ENCODE measurements at regions not wholly inside any gene's neighbourhood (a gene's known extent, or its start where the extent isn't known, plus 50 kb on each side); places are given as distances from the start of the nearest gene placed in this dataset.

DNA sequence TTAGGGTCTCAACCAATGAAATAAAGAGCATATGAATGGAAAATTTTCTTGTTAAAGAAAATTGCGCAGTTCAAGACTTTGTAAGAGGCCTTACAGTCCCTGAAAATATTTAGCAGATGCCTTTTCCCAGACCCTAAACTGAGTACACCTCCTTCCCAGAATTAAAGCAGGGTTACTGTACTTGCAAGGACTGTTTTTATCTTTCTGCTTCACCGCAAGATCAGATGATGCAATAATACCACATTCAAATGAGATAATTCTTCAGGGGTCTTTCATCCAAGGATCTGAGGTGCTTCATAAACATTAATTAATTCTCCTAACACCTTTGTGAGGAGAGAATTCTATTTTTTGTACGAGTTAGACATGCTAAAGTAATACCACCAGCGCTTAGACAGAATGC is 1071.8 kb upstream of the PIK3C3 start:
- Histone ChIP-seq H3K4me2 (ENCODE audit: low read length) (no peak overlapping the region), H3K9ac (ENCODE audit: low read length) (no peak overlapping the region), H3K9me3 (ENCODE audit: insufficient read depth, low read depth, low read length) (no peaks in the 10 kb centered on the region), H3K4me3 (ENCODE audit: insufficient read depth, low read depth, low read length) (no peak overlapping the region), H3K27me3 (ENCODE audit: insufficient read depth, low read length) (no peaks in the 10 kb centered on the region), H4K20me1 (ENCODE audit: insufficient read depth, low read length) (no peaks in the 10 kb centered on the region), H3K27ac (ENCODE audit: low read depth, low read length) (no peak overlapping the region), H2AFZ (ENCODE audit: low read depth, low read length) (no peak overlapping the region), H3K36me3 (ENCODE audit: insufficient read depth, low read length) (no peaks in the 10 kb centered on the region), H3K79me2 (ENCODE audit: insufficient read depth, low read length) (no peaks in the 10 kb centered on the region), H3K4me1 (ENCODE audit: insufficient read depth, low read length) (no peaks in the 10 kb centered on the region)
- Mint-ChIP-seq H3K36me3 (ENCODE audit: low read depth, unreplicated experiment) (no peaks in the 10 kb centered on the region), H3K9me3 (ENCODE audit: unreplicated experiment) (no peaks in the 10 kb centered on the region), H3K4me3 (ENCODE audit: unreplicated experiment) (no peak overlapping the region), H3K27me3 (ENCODE audit: low read depth, unreplicated experiment) (no peaks in the 10 kb centered on the region), H3K27ac (ENCODE audit: unreplicated experiment) (no peak overlapping the region), H3K4me1 (ENCODE audit: low read depth, unreplicated experiment) (no peaks in the 10 kb centered on the region)
- TF ChIP-seq, protein P1, sequence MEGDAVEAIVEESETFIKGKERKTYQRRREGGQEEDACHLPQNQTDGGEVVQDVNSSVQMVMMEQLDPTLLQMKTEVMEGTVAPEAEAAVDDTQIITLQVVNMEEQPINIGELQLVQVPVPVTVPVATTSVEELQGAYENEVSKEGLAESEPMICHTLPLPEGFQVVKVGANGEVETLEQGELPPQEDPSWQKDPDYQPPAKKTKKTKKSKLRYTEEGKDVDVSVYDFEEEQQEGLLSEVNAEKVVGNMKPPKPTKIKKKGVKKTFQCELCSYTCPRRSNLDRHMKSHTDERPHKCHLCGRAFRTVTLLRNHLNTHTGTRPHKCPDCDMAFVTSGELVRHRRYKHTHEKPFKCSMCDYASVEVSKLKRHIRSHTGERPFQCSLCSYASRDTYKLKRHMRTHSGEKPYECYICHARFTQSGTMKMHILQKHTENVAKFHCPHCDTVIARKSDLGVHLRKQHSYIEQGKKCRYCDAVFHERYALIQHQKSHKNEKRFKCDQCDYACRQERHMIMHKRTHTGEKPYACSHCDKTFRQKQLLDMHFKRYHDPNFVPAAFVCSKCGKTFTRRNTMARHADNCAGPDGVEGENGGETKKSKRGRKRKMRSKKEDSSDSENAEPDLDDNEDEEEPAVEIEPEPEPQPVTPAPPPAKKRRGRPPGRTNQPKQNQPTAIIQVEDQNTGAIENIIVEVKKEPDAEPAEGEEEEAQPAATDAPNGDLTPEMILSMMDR (IDR thresholded peaks at IDR 0.05; ENCODE audit: insufficient read depth, low read depth, low read length) = no peak
- TF ChIP-seq EZH2 (IDR thresholded peaks at IDR 0.05; ENCODE audit: insufficient read depth, low read length) = no peak
- DNase-seq (ENCODE audit: low read depth) (peak; percentile 39), FAIRE-seq (no peak)

DNA sequence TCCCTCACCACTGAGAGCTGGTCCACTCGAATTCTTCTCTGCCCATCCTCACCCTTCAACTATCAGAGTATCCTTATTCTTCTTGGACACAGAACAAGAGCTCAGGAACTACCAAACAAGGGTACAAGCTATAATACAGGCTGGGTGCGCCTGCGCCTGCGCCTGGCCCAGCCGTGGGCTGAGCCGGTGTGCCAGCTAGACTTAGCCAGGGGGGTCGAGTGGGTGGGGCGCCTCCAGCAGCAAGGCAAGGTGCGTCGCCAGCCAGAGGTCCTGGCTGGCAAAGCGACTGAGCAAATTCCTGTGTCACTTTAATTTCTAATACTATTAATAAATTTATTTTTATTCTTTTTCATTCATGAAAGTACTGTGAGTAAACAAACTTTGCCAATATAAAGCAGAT is 1072.6 kb upstream of the PIK3C3 start:
- no peaks in the 10 kb centered on the region for H4K20me1 ChIP-seq (ENCODE audit: insufficient read depth, low read length)
- peaks cover 3% of the 10 kb centered on the region for H3K4me1 ChIP-seq (ENCODE audit: insufficient read depth, low read length)
- H3K27me3 Mint-ChIP-seq (ENCODE audit: low read depth, unreplicated experiment) = no peaks in the 10 kb centered on the region
- TF ChIP-seq, protein P1 (IDR thresholded peaks at IDR 0.05; ENCODE audit: insufficient read depth, low read depth, low read length) = no peak
- no peak for TF ChIP-seq EZH2 (IDR thresholded peaks at IDR 0.05; ENCODE audit: insufficient read depth, low read length)
- H3K9me3 Mint-ChIP-seq (ENCODE audit: unreplicated experiment) = no peaks in the 10 kb centered on the region
- H3K79me2 ChIP-seq (ENCODE audit: insufficient read depth, low read length) = no peaks in the 10 kb centered on the region
- DNase-seq (ENCODE audit: low read depth) (no peak), FAIRE-seq (no peak)
- no peak overlapping the region for H2AFZ ChIP-seq (ENCODE audit: low read depth, low read length)
- H3K9ac ChIP-seq (ENCODE audit: low read length) = no peak overlapping the region
- peaks cover 6% of the 10 kb centered on the region for H3K4me1 Mint-ChIP-seq (ENCODE audit: low read depth, unreplicated experiment)
- no peak overlapping the region for H3K27ac ChIP-seq (ENCODE audit: low read depth, low read length)
- no peak overlapping the region for H3K4me3 Mint-ChIP-seq (ENCODE audit: unreplicated experiment)
- H3K4me2 ChIP-seq (ENCODE audit: low read length) = no peak overlapping the region
- no peak overlapping the region for H3K27ac Mint-ChIP-seq (ENCODE audit: unreplicated experiment)
- no peaks in the 10 kb centered on the region for H3K36me3 ChIP-seq (ENCODE audit: insufficient read depth, low read length)
- H3K9me3 ChIP-seq (ENCODE audit: insufficient read depth, low read depth, low read length) = no peaks in the 10 kb centered on the region
- H3K27me3 ChIP-seq (ENCODE audit: insufficient read depth, low read length) = no peaks in the 10 kb centered on the region
- no peaks in the 10 kb centered on the region for H3K36me3 Mint-ChIP-seq (ENCODE audit: low read depth, unreplicated experiment)
- no peak overlapping the region for H3K4me3 ChIP-seq (ENCODE audit: insufficient read depth, low read depth, low read length)

DNA sequence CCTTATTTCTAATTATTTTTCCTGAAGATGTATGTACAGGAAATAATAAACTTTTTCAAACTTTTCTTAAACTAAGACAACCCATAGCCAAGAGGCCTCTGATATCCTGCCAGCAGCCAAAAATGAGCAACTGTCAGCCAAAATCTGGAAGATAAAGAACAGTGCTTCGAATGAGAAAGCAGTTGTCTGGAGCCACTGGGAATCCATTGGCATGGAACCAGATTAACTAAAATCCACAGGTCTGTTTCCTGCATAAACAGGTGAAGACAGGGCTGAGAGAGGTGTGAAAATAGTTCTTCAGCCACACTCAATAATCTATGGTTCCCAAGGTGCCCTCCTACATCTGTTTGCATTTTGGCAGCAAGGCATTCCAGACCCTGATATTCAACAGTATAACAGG is 1076.7 kb upstream of the PIK3C3 start:
- H3K4me3 ChIP-seq (ENCODE audit: insufficient read depth, low read depth, low read length) = no peak overlapping the region
- H3K4me1 ChIP-seq (ENCODE audit: insufficient read depth, low read length) = peaks cover 17% of the 10 kb centered on the region
- no peak overlapping the region for H2AFZ ChIP-seq (ENCODE audit: low read depth, low read length)
- no peak overlapping the region for H3K4me2 ChIP-seq (ENCODE audit: low read length)
- H3K27me3 ChIP-seq (ENCODE audit: insufficient read depth, low read length) = no peaks in the 10 kb centered on the region
- peaks cover 29% of the 10 kb centered on the region for H3K4me1 Mint-ChIP-seq (ENCODE audit: low read depth, unreplicated experiment)
- no peak for FAIRE-seq
- H4K20me1 ChIP-seq (ENCODE audit: insufficient read depth, low read length) = no peaks in the 10 kb centered on the region
- no peak for TF ChIP-seq EZH2 (IDR thresholded peaks at IDR 0.05; ENCODE audit: insufficient read depth, low read length)
- TF ChIP-seq, protein P1 (IDR thresholded peaks at IDR 0.05; ENCODE audit: insufficient read depth, low read depth, low read length) = no peak
- no peaks in the 10 kb centered on the region for H3K79me2 ChIP-seq (ENCODE audit: insufficient read depth, low read length)
- no peaks in the 10 kb centered on the region for H3K9me3 Mint-ChIP-seq (ENCODE audit: unreplicated experiment)
- H3K9me3 ChIP-seq (ENCODE audit: insufficient read depth, low read depth, low read length) = no peaks in the 10 kb centered on the region
- H3K27ac Mint-ChIP-seq (ENCODE audit: unreplicated experiment) = peak overlapping the region; percentile 98
- no peaks in the 10 kb centered on the region for H3K36me3 ChIP-seq (ENCODE audit: insufficient read depth, low read length)
- no peaks in the 10 kb centered on the region for H3K36me3 Mint-ChIP-seq (ENCODE audit: low read depth, unreplicated experiment)
- H3K27me3 Mint-ChIP-seq (ENCODE audit: low read depth, unreplicated experiment) = no peaks in the 10 kb centered on the region
- H3K4me3 Mint-ChIP-seq (ENCODE audit: unreplicated experiment) = no peak overlapping the region
- no peak overlapping the region for H3K27ac ChIP-seq (ENCODE audit: low read depth, low read length)
- no peak for DNase-seq (ENCODE audit: low read depth)
- H3K9ac ChIP-seq (ENCODE audit: low read length) = no peak overlapping the region
